BE2C (cell line): ENCODE measurements at regions not wholly inside any gene's neighbourhood (a gene's known extent, or its start where the extent isn't known, plus 50 kb on each side); places are given as distances from the start of the nearest gene placed in this dataset.
"Not testable (repeated sequence)": the region's sequence is repeated elsewhere in the genome, so short reads cannot be mapped to it uniquely, and the experiment has no call there.

ENCODE experiments used
- DNase-seq: peaks from one replicate; pipeline ENCODE4 v3.0.0-alpha.2; 2020
- H3K27me3 ChIP-seq: fragments of 250-450 bp; sonication (Bioruptor Pico); 2 replicates; pipeline ENCODE4 v1.5.1; 2020; ENCODE audit warnings: mild to moderate bottlenecking
- H3K36me3 ChIP-seq: fragments of 250-450 bp; sonication (Bioruptor Pico); 2 replicates; pipeline ENCODE4 v1.5.1; 2020; ENCODE audit warnings: mild to moderate bottlenecking
- H3K4me1 ChIP-seq: fragments of 250-450 bp; sonication (Bioruptor Pico); 2 replicates; pipeline ENCODE4 v1.5.1; 2020
- H3K4me3 ChIP-seq: 2 replicates; pipeline ENCODE4 v1.5.1; 2011; ENCODE audit warnings: low read depth, low read length
- H3K9me3 ChIP-seq: fragments of 250-450 bp; sonication (Bioruptor Pico); 2 replicates; pipeline ENCODE4 v1.5.1; 2020
- TF ChIP-seq, protein P1 (sequence below): IDR thresholded peaks from 2 replicates; pipeline ENCODE4 v1.5.1; 2012; ENCODE audit warnings: mild to moderate bottlenecking, low read depth, low read length

DNA sequence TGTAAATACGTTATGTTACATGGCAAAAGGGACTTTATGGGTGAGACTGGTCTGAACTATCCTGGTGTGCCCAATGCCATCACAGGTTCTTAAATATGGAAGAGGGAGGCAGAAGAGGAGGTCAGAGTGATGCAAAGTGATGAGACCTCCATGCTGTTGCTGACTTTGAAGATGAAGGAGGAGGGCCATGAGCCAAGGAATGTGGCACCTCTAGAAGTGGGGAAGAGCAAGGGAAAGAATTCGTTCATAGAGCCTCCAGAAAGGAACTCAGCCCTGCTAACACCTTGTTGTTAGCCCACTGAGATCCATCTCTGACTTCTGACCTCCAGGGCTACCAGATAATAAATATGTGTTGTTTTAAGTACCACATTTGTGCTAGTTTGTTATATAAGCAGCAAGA lies 462.0 kb downstream of the RPS6KC1 start:
- DNase-seq = no peak
- no peak overlapping the region for H3K4me3 ChIP-seq
- H3K36me3 ChIP-seq = no peaks in the 10 kb centered on the region
- H3K4me1 ChIP-seq = no peaks in the 10 kb centered on the region
- H3K27me3 ChIP-seq = no peaks in the 10 kb centered on the region
- no peaks in the 10 kb centered on the region; the same call in 1 of the 2 replicates for H3K9me3 ChIP-seq
- TF ChIP-seq, protein P1, sequence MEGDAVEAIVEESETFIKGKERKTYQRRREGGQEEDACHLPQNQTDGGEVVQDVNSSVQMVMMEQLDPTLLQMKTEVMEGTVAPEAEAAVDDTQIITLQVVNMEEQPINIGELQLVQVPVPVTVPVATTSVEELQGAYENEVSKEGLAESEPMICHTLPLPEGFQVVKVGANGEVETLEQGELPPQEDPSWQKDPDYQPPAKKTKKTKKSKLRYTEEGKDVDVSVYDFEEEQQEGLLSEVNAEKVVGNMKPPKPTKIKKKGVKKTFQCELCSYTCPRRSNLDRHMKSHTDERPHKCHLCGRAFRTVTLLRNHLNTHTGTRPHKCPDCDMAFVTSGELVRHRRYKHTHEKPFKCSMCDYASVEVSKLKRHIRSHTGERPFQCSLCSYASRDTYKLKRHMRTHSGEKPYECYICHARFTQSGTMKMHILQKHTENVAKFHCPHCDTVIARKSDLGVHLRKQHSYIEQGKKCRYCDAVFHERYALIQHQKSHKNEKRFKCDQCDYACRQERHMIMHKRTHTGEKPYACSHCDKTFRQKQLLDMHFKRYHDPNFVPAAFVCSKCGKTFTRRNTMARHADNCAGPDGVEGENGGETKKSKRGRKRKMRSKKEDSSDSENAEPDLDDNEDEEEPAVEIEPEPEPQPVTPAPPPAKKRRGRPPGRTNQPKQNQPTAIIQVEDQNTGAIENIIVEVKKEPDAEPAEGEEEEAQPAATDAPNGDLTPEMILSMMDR = no peak

DNA sequence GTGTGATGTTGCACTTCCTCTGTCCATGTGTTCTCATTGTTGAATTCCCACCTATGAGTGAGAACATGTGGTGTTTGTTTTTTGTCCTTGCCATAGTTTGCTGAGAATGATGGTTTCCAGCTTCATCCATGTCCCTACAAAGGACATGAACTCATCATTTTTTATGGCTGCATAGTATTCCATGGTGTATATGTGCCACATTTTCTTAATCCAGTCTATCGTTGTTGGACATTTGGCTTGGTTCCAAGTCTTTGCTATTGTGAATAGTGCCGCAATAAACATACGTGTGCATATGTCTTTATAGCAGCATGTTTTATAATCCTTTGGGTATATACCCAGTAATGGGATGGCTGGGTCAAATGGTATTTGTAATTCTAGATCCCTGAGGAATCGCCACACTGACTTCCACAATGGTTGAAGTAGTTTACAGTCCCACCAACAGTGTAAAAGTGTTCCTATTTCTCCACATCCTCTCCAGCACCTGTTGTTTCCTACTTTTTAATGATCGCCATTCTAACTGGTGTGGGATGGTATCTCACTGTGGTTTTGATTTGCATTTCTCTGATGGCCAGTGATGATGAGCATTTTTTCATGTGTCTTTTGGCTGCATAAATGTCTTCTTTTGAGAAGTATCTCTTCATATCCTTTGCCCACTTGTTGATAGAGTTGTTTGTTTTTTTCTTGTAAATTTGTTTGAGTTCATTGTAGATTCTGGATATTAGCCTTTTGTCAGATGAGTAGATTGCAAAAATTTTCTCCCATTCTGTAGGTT lies 463.6 kb downstream of the RPS6KC1 start:
- not testable (repeated sequence) for H3K9me3 ChIP-seq, H3K36me3 ChIP-seq, H3K4me3 ChIP-seq, H3K27me3 ChIP-seq, H3K4me1 ChIP-seq, DNase-seq

DNA sequence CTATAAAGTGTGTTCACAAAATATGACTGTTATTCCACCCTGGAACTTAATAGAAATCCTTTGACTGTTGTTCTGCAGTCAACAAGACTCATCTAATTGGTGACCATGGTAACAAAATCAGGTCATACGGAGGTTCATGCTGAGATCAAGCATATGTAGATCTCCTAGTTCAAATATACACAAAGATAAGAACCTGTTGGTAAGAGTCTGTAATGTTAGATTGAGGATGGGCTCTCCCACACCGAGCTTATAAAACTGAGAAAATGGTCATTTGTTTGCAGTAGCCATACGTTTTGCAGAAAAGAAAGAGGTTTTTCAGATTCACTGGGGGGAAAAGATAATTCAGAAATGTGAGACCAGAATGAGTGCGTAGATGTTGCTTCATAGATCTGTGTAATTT lies 468.1 kb downstream of the RPS6KC1 start:
- Histone ChIP-seq H3K9me3 (no peaks in the 10 kb centered on the region), H3K4me3 (no peak overlapping the region), H3K36me3 (no peaks in the 10 kb centered on the region), H3K27me3 (no peaks in the 10 kb centered on the region), H3K4me1 (peaks cover 9% of the 10 kb centered on the region)
- no peak for DNase-seq
- TF ChIP-seq, protein P1 = no peak

DNA sequence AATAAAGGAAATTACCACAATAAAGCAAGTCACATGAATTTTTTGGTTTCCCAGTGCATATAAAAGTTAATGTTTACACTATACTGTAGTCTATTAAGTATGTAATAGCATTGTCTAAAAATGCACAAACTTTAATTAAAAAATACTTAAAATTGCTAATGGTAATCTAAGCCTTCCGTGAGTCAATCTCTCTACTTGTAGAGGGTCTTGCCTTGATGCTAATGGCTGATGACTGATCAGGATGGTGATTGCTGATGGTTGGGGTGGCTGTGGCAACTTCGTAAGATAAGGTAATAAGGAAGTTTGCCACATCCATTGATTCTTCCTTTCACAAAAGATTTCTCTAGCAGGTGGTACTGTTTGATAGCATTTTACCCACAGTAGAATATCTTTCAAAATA lies 466.6 kb upstream of the PROX1 start:
- no peak for DNase-seq
- TF ChIP-seq, protein P1 = no peak
- H3K4me1 ChIP-seq = peaks cover 9% of the 10 kb centered on the region
- H3K36me3 ChIP-seq = no peaks in the 10 kb centered on the region
- H3K4me3 ChIP-seq = no peak overlapping the region
- H3K9me3 ChIP-seq = no peaks in the 10 kb centered on the region
- H3K27me3 ChIP-seq = no peaks in the 10 kb centered on the region

DNA sequence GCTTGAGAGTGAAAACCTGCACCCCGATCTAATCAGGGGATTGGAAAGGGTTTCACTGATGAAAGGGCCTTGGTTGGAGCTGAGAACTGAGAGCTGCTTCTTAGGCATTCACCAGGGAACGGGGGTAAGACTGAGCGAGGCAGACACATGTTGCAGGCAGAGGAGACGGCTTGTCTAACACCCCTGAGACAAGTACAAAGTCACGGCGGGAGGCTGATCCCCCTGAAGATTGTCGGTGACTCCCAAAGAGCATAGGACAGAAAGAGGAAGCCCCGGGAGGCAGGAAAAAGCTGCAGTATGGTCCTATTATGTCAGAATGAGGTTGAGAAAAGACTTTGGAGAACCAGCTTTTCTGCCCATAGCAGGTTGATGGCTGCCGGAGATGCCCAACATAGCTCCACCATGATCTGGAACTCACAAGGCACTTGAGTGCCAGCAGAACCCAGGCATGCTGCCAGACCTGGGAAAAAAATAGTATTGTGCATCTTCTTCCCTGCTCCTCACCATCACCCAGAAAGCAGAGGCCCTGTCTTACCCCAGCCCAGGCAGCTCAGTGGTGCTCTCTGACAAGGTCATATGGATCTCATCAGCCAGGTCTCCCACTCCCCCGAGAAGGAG lies 463.9 kb upstream of the PROX1 start:
- H3K36me3 ChIP-seq = no peaks in the 10 kb centered on the region
- DNase-seq = no peak
- H3K27me3 ChIP-seq = no peaks in the 10 kb centered on the region
- no peak overlapping the region for H3K4me3 ChIP-seq
- TF ChIP-seq, protein P1 = no peak
- H3K9me3 ChIP-seq = no peaks in the 10 kb centered on the region
- H3K4me1 ChIP-seq = peaks cover 5% of the 10 kb centered on the region

DNA sequence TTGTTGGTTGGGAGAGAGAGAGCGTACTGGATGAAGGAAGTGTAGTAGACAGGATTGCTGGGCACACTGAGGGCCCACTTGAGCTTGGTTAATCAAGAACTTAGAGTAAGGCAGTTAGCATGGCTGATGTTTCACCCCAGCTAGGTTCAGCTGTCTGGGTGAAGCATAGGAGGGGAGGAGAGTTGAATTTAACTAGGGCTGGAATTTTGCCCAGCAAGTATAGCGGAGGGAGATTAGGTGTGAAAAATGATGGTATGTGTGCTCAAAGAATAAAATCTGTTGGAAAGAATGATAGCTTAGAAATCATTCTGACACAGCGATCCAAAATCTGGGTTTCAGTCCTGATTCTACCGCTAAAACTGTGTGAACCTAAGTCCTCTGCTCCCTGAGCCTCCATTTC lies 461.5 kb upstream of the PROX1 start:
- DNase-seq = no peak

More for the DNA sequence above, 461.5 kb upstream of the PROX1 start:
- Histone ChIP-seq H3K27me3 (no peaks in the 10 kb centered on the region), H3K9me3 (no peaks in the 10 kb centered on the region), H3K4me3 (no peak overlapping the region), H3K4me1 (no peaks in the 10 kb centered on the region; the same call in 1 of the 2 replicates), H3K36me3 (no peaks in the 10 kb centered on the region)
- TF ChIP-seq, protein P1 = no peak
